Upper lobe of left lung (tissue), 6 donors: ENCODE measurements at regions not wholly inside any gene's neighbourhood (a gene's known extent, or its start where the extent isn't known, plus 50 kb on each side); places are given as distances from the start of the nearest gene placed in this dataset.

ENCODE experiments used
- ATAC-seq, 2 donors: fragments of 200-7000 bp; cut with Tn5 transposase; one replicate each; pipeline ENCODE4 v1.9.1; 2022; ENCODE audit warnings: mild to moderate bottlenecking in 2 of 2, moderate library complexity in 2 of 2; ENCODE audit not compliant: low FRiP score in 2 of 2
- DNase-seq, 2 donors: peaks; one replicate each; pipeline ENCODE4 v3.0.0-alpha.2; 2019 to 2020
- H3K27ac ChIP-seq, 4 donors: fragments of 200-600 bp; sonication (generic); one replicate each; pipeline ENCODE4 v1.5.1; 2016 to 2019
- H3K27me3 ChIP-seq, 4 donors: fragments of 200-600 bp; sonication (generic); one replicate each; pipeline ENCODE4 v1.5.1; 2017 to 2019
- H3K36me3 ChIP-seq, 4 donors: fragments of 200-600 bp; sonication (generic); one replicate each; pipeline ENCODE4 v1.5.1; 2016 to 2019
- H3K4me1 ChIP-seq, 4 donors: fragments of 200-600 bp; sonication (generic); one replicate each; pipeline ENCODE4 v1.5.1; 2018 to 2019
- H3K4me3 ChIP-seq, 4 donors: fragments of 200-600 bp; sonication (generic); one replicate each; pipeline ENCODE4 v1.5.1; 2017 to 2019; ENCODE audit warnings: mild to moderate bottlenecking in 2 of 4, moderate library complexity in 1 of 4
- H3K9me3 ChIP-seq, 4 donors: fragments of 200-600 bp; sonication (generic); one replicate each; pipeline ENCODE4 v1.5.1; 2018 to 2019
- CTCF ChIP-seq, 6 experiments: fragments of 450-650 bp in 4 of 6; fragments of 200-600 bp in 2 of 6; sonication (generic) in 2 of 6; IDR thresholded peaks; one replicate each; pipeline ENCODE4 v1.5.1; 2016 to 2019; ENCODE audit warnings: antibody characterized with exemption in 6 of 6
- EP300 ChIP-seq, 4 donors: sonication (generic); formaldehyde crosslinking; IDR thresholded peaks; one replicate each; pipeline ENCODE4 v1.5.1; 2017; ENCODE audit warnings: antibody characterized with exemption in 4 of 4, control low read depth in 2 of 4
- POLR2A ChIP-seq, 4 donors: fragments of 450-650 bp; IDR thresholded peaks; one replicate each; pipeline ENCODE4 v1.5.1; 2016 to 2017; ENCODE audit warnings: antibody characterized with exemption in 4 of 4, mild to moderate bottlenecking in 2 of 4
- POLR2AphosphoS5 ChIP-seq, 2 donors: sonication (generic); formaldehyde crosslinking; IDR thresholded peaks; one replicate each; pipeline ENCODE4 v1.5.1; 2017; ENCODE audit warnings: antibody characterized with exemption in 2 of 2
- WGBS, 2 donors: methylation state at CpG; one replicate each; pipeline ENCODE4 v1.1.5; 2017 to 2018; 5-methylcytosine and 5-hydroxymethylcytosine counted together
- donor health status: DM: no; HTN: no; CAD: no; lungs with moderate emphysema.
- donor health status: DM: no; HTN: yes; CAD: no; lungs with severe emphysema.

GRCh38 chr6:126661646-126662045 lies 321.7 kb downstream of the CENPW start:
- H3K36me3 ChIP-seq: no peaks in the 10 kb centered on the region
- H3K4me3 ChIP-seq: no peak overlapping the region
- no peaks in the 10 kb centered on the region for H3K9me3 ChIP-seq
- H3K27me3 ChIP-seq: no peaks in the 10 kb centered on the region
- no peak overlapping the region for H3K27ac ChIP-seq
- DNase-seq (no peak), ATAC-seq (no peak)
- TF ChIP-seq POLR2A (IDR thresholded peaks at IDR 0.05) (no peak), EP300 (IDR thresholded peaks at IDR 0.05) (no peak), CTCF (IDR thresholded peaks at IDR 0.05) (no peak), POLR2AphosphoS5 (IDR thresholded peaks at IDR 0.05) (no peak)
- no peaks in the 10 kb centered on the region for H3K4me1 ChIP-seq

GRCh38 chr6:126662966-126663365 lies 323.1 kb downstream of the CENPW start:
- H3K36me3 ChIP-seq: no peaks in the 10 kb centered on the region
- no peak overlapping the region for H3K4me3 ChIP-seq
- no peaks in the 10 kb centered on the region for H3K9me3 ChIP-seq
- ATAC-seq (no peak), DNase-seq (no peak)
- TF ChIP-seq POLR2A (IDR thresholded peaks at IDR 0.05) (no peak), CTCF (IDR thresholded peaks at IDR 0.05) (no peak), POLR2AphosphoS5 (IDR thresholded peaks at IDR 0.05) (no peak), EP300 (IDR thresholded peaks at IDR 0.05) (no peak)
- H3K4me1 ChIP-seq: no peaks in the 10 kb centered on the region
- no peak overlapping the region for H3K27ac ChIP-seq
- no peaks in the 10 kb centered on the region for H3K27me3 ChIP-seq

DNA sequence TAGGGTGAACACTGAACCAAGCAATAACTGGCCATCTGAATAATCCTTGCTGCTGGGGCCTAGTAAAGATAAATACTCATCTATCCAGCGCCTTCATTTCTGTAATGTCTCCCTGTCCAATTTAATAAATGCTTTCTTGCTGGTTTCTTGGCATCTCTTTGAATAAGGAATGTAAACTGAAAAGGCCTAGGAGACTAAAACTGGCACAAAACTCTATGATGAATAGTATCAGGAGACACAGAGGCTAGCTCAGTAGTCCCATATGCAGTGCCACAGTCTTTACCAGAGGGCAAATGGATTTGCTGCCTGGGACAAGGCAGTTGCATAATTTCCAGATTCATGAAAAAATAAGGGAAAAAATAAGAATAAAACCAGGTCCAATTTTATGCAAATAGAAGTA lies 324.4 kb downstream of the CENPW start:
- no peak for TF ChIP-seq POLR2AphosphoS5 (IDR thresholded peaks at IDR 0.05)
- no peak for TF ChIP-seq POLR2A (IDR thresholded peaks at IDR 0.05)
- no peak for TF ChIP-seq CTCF (IDR thresholded peaks at IDR 0.05)
- TF ChIP-seq EP300 (IDR thresholded peaks at IDR 0.05): no peak
- DNase-seq: no peak
- WGBS, 2 donors: 50 to 54% methylated on average over 1 of the region's 1 CpG
- Histone ChIP-seq H3K4me3 (no peak overlapping the region), H3K27me3 (no peaks in the 10 kb centered on the region), H3K36me3 (no peaks in the 10 kb centered on the region), H3K27ac (no peak overlapping the region), H3K4me1 (no peaks in the 10 kb centered on the region), H3K9me3 (no peaks in the 10 kb centered on the region)
- no peak for ATAC-seq

GRCh38 chr6:126665551-126665950 lies 325.6 kb downstream of the CENPW start:
- TF ChIP-seq POLR2A (IDR thresholded peaks at IDR 0.05): no peak
- no peak for ATAC-seq
- no peaks in the 10 kb centered on the region for H3K27me3 ChIP-seq
- 72 to 79% methylated on average over 3 of the region's 3 CpGs for WGBS, 2 donors
- no peaks in the 10 kb centered on the region for H3K36me3 ChIP-seq
- no peak for DNase-seq
- H3K4me3 ChIP-seq: no peak overlapping the region
- no peaks in the 10 kb centered on the region for H3K4me1 ChIP-seq
- H3K9me3 ChIP-seq: no peaks in the 10 kb centered on the region
- no peak overlapping the region for H3K27ac ChIP-seq

GRCh38 chr6:126667071-126667470 lies 327.2 kb downstream of the CENPW start:
- Histone ChIP-seq H3K27ac (no peak overlapping the region), H3K36me3 (no peaks in the 10 kb centered on the region), H3K9me3 (no peaks in the 10 kb centered on the region), H3K27me3 (no peaks in the 10 kb centered on the region), H3K4me1 (no peaks in the 10 kb centered on the region), H3K4me3 (no peak overlapping the region)
- ATAC-seq (no peak), DNase-seq (no peak)
- TF ChIP-seq EP300 (IDR thresholded peaks at IDR 0.05) (no peak), CTCF (IDR thresholded peaks at IDR 0.05) (no peak), POLR2AphosphoS5 (IDR thresholded peaks at IDR 0.05) (no peak), POLR2A (IDR thresholded peaks at IDR 0.05) (no peak)
- 85 to 97% methylated on average over 3 of the region's 3 CpGs for WGBS, 2 donors
